ENCODE measurements at regions not wholly inside any gene's neighbourhood (a gene's known extent, or its start where the extent isn't known, plus 50 kb on each side); places are given as distances from the start of the nearest gene placed in this dataset.

DNA sequence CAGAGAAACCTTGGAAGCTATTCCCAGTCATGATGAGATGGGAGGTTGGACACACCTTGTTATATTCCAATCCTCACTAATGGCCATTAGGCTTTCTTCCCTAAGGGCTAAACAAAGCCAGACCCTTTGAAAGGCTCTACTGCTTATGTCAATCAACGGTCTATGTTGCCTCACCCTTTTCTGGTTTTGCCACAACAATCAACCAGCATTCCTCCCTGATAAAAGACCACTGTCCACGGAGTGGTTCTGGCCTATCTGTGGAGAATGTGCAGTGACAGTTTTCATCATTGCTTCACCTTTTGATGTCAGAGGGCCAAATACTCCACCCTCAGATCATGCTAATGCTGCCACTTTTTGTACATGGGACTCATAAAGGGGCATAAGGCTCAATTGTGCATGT lies 913.4 kb downstream of the RPA4 start:
- TF ChIP-seq CTCF (IDR thresholded peaks at IDR 0.05) (no peak), EP300 (IDR thresholded peaks at IDR 0.05) (no peak), POLR2A (IDR thresholded peaks at IDR 0.05) (no peak)

Measured in suprapubic skin (tissue), 3 donors.